GM18909 (cell line): ENCODE measurements at regions not wholly inside any gene's neighbourhood (a gene's known extent, or its start where the extent isn't known, plus 50 kb on each side); places are given as distances from the start of the nearest gene placed in this dataset.

Source experiments
- ATAC-seq: cut with Tn5 transposase; IDR thresholded peaks from one replicate; pipeline ENCODE4 v1.9.1; 2021; ENCODE audit warnings: mild to moderate bottlenecking; ENCODE audit not compliant: unreplicated experiment, poor library complexity

GRCh38 chr22:27278946-27279345, 522.6 kb downstream of the MN1 start:
- ATAC-seq = no peak

DNA sequence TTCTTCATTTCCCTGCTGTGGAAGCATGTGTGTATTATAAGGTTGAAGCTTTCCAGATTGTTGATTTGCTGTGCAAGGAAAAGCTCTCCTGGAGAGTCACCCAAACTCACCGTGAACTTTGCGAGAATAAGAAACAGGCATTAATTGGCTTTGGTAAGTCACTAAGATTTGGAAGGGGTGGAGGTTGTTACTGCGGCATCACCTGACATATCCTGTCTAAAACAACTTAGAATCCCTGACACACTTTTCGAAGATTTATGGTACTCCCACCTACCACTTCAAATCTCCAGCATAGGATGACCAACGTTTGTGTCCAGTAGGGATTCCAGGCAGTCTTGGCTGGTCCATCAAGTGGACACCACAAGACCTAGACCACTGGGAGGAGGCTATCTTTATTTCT, 518.3 kb downstream of the MN1 start:
- ATAC-seq = no peak

DNA sequence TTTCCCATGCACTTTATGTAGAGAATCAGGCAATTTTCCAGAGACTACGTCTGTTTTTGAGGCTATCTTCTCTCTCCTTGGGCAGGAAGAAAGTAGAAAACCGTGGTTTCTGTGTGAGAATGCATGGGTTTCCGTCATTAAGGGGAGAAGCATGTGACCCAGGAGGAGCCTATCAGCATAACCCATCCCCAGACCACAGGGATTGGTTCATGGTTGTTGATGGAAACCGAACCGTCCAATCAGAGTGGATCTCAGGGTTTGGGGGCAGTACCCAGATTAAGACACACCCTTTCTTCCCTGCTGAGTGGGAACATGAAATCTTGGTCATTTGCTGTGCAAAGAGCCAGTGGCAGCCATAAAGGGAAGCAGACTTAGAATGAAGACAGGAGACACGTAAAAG, 517.8 kb downstream of the MN1 start:
- no peak for ATAC-seq

DNA sequence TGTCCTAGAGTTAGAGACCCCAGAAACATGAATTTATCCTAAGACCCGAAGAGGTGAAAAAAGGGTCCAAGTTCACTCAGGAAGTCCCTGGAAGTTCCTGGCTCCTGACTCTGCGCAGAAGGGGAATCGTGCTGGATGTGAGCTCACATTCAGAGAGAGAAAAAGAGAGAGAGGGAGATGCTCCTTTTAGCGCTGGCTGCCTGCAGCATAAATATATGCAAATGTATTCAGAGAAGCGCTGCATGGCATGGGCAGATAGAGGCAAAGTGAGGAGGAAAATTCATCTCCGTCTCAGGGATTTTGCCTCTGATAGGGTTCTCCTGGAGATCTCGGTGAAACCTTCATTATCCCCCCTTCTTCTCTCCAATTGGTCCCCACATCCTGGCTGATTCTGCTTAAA, 517.2 kb downstream of the MN1 start:
- no peak for ATAC-seq

- ATAC-seq = no peak
Observed at GRCh38 chr22:27286711-27287110, 514.8 kb downstream of the MN1 start.

DNA sequence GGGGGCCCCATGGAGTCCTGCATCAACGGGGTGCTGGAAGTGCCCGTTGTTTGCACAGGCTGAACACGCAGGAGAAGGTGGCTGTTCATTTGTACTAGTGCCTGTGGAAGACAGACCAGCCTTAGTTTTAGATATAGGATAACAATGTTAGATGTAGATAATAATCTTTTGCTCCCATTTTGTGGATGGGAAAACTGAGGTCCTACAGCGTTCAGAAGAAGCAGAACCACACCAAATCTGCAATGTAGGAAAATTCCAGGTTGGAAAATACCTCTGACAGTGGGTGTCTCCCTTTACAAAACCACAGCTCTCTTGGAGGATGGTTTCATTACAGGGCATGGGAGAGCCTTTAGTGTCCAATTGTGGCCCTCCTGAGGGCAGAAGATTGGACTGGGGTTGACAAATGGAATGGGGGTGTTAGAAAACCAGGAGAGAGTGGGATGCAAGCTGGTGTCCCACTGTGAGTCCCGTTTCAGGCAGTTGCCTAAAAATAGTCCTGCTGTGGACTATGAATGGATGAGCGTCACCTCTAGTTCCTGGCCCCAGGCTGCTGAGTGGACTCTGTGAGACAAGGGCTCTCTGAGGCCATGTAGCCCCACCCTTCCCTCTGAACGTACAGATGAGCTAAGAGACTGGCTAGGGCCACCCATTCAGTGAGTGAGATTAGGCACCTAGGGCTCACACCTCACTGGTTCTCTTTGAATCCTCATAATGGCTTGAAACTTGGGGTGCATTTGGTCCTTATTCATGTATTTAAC, 508.8 kb downstream of the MN1 start:
- no peak for ATAC-seq

DNA sequence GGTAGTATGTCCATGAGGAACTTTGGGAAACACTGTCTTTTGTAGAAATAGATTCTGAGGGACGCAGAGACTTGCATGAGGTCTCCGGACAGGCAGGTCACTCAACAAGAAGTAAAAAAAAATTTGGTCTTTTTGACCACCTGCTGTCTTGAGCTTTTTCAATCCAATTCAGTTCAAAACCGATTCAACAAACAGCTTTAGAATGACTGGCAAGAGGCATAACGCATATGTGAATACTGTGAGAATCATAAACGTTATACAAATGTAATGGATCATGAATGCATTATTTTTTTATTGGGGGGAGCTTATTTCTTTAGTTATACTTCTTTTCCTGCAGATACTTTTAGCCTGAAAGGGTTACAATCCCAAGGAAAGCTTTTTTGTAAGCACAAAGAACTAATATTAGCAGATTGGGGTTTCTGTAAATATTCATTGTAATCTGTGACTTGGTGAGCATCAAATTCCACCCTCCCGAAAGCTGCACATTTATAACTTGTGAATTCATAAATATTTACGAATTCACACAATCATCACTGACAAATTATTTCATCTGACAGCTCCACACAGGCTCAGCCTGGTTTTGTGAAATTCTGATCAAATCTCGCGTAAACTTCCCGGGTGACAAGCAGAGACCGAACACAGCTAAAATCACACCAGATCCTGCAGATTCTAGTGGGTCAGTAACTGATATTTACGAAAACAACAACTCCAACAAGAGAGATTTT, 507.7 kb downstream of the MN1 start:
- no peak for ATAC-seq

- ATAC-seq = no peak
Observed at GRCh38 chr22:27295040-27295439, 506.5 kb downstream of the MN1 start.

GRCh38 chr22:27295605-27296004, 506.0 kb downstream of the MN1 start:
- ATAC-seq = no peak

GRCh38 chr22:27296091-27296675, 505.4 kb downstream of the MN1 start:
- ATAC-seq = no peak

DNA sequence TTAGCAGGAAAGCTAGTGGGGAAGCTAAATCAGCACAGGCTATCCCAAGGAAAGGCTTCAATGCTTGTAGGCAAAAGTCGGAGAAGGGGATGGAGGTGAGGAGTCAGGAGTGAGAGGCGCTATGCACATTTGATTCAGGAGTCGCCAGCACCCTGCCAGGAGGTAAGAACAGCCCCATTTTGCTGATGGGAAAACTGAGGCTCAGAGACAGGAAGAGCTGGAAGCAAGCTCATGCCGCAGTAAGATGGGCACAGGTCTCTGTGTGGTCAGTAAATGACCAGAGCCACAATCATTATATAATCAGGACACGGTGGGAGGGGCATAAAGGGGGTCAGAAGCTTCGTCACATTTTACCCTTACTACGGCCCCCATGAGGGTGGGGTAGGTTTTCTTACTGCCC, 504.4 kb downstream of the MN1 start:
- ATAC-seq = no peak

DNA sequence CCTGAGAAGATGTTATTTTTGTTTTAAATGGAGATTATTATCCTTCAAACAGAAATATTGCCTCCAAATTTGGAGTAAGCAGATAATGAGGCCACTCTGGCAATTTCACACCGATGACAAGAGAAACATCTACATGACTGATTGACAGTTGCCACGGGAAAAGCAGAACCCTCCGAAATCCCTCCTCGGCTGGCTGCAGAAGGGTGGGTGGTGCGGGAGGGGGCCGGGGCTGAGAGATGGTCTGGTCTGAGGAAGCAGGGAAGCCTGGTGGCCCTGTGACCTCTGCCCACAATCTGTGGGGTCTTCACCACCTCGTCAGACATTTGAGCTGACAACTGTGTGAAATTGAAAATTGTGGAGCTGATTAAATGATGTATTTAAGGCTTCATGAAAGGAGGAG, 503.2 kb downstream of the MN1 start:
- ATAC-seq = no peak

- no peak for ATAC-seq
Observed at GRCh38 chr22:27298742-27299141, 502.8 kb downstream of the MN1 start.

DNA sequence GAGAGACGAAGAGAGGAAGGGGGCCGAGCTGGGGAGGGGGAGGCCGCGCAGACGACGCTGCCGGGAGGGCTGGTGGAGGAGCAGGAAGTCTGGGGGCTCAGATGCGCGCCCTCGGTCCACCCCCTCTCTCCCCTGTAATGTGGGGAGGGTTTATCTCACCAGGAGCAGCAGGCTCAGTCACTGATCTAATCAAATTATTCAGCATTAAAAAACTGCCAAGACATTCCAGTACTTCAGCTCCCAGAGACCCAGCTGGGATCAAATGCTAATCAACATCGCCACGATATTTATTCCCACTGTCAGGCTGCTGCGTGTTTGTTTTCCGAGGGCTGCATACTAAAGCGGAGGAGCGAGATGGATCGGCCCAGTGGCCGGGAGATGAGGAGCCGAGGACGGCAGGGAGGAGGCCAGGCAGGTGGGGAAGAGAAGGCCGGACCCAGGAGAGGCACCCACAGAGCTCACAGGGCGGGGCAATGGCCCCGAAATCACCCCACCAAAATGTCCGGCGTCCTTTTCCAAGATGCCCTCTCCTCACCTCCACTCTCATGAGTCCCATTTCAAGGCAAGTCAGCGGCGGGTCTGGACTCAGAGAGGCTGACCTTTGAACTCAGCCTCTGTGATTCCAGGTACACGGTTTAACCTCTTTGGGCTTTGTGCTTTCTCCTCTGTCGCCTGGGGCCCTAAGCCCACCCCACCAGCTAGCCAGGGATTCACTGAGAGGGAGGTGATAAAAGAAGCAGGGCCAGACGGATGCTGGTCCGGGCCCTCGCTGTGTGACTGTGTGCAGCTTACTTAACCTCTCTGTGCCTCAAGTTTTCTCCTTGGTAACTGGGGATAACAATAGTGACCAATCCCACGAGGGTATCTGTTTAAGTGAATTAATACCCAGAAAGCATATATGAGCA, 502.1 kb downstream of the MN1 start:
- ATAC-seq = no peak

DNA sequence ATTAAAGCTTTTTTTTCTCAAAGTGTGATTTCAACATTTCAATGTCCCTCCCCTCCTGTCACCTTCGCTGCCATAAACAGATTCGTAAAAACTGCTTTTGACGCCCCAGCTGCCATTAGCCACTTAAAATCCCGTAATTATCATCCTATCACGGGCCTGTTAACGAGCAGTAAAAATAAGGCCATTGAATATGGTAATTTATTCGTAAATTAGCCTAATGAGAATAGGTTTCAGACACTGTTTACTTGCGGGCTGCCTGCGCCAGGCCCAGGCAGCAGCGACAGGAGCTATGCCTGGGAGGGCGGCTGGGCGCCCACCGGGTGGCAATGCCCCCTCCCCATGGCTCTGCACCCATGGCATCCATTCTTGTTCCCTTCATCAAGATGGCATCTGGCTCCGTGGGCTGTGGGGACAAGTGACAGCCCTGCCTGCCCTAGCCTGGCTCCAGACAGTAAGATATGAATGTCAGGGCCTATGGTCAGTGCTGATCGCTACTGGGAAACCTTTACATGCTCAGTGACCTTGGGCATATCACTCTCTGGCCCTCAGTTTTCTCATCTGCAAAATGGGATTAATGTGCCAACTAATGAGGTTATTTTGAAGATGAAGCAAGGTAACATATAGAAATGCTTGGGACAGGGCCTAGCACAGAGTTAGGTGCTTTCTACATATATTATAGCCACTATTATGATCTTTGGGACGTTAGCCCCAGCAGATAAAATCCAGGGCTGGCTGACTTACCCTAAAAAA, 500.8 kb downstream of the MN1 start:
- ATAC-seq = no peak

GRCh38 chr22:27302501-27302900, 499.1 kb downstream of the MN1 start:
- ATAC-seq = no peak

DNA sequence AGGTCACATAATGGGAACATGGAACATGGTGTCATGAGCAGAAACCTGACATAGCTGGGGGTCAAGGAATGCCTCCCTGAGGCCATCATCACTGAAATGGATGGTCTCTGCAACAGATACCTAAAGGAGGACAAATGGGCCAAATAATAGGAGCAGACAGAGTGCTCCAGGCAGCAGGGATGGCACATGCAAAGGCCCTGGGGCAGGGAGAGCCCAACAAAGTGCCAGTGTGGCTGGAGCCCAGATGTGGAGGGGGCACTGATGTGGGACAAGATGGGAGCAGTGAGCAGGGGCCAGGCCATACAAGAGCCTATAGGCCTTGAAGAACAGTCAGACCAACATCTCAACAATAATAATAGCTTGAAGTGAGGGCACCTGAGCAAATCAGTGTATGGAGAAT, 497.8 kb downstream of the MN1 start:
- no peak for ATAC-seq

- no peak for ATAC-seq
Observed at GRCh38 chr22:27306771-27307170, 494.8 kb downstream of the MN1 start.

GRCh38 chr22:27307545-27308247, 493.9 kb downstream of the MN1 start:
- no peak for ATAC-seq
